CD4-positive, alpha-beta T cell treated with Interleukin-21 for 1 hour (primary cell): ENCODE measurements at regions not wholly inside any gene's neighbourhood (a gene's known extent, or its start where the extent isn't known, plus 50 kb on each side); places are given as distances from the start of the nearest gene placed in this dataset.

Experiments
- DNase-seq: peaks from one replicate; pipeline ENCODE4 v3.0.0-alpha.2; 2020

DNA sequence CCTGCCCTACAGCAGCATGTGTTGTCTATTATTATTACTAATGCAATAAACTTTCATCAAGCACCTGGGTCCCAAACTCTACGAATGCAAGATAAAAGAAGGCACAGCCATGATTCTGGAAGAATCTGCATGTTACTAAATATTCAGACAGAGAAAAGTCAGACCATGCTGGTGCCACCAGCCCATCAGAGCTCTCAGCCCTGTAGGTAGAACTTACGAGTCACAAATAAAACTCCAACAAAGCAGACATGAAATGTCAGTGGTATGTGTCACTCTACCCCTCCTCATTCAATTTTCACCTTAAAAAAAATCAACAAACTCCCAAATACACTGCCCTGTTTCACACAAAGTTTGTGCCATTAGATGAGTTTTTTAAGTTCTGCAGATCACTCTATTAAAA is 62.4 kb upstream of the TIAM1 start:
- no peak for DNase-seq

DNA sequence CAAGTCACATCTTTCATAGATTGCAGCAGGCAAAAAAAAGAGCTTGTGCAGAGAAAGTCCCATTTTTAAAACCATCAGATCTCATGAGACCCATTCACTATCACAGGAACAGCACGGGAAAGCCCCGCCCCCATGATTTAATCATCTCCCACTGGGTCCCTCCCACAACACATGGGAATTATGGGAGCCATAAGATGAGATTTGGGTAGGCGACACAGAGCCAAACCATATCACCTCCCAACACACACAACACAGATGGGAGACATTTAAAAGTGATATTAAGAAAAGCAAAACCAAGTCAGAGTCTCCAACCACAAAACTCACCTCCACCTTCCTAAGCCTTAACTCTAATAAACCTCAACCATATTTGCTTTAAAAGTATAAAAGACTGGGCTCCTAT is 61.5 kb upstream of the TIAM1 start:
- no peak for DNase-seq

DNA sequence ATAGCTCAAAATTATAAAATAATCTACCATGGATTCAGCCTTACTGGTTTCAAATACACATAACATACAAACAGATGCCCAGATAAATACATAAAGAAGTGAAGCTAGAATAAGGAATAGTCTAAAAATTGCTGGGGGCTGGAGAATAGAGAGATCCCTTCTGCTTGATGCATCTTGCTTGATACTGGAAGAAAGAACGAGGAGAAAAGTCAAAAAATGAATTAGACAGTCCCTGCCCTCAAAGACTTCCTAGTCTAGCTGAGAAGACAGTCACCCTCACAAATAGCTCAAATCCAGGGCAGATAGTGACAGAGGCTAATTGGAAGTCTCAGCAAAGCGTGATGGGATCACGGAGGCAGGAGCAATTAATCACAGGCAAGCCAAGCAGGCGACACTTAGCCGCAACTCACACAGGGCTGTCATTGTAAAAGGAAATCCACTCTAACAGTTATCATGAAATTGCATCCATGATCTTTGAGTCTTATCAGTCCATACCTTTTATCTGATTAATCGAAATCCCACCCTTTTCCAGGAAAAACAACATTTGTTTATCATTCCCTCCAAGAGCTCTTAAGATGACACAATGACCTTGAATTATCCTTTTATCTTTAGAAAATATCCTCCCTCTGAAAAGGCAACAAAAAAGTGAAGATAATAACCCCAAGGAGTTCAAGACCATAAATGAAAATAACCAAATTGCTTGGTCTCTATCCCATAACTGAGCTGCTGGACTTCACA is 59.7 kb upstream of the TIAM1 start:
- DNase-seq, result no peak

DNA sequence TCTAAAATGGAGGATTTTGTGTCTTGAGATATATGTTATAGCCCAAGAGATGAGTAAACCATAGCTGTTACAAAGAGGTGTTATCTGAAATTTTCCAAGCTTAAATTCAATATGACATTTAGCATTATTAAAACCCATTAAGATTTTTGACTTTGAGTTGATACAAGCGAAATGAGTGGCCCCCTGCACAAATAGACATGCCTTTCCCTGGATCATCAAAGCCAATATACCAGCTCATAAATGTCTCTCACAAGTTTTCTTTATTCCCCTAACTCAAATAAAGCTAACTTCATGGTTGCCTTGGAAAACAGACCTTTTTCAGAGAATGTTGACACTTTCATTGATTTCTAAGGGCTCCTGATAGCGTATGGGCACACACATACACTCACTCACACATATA is 55.5 kb upstream of the TIAM1 start:
- no peak for DNase-seq

DNA sequence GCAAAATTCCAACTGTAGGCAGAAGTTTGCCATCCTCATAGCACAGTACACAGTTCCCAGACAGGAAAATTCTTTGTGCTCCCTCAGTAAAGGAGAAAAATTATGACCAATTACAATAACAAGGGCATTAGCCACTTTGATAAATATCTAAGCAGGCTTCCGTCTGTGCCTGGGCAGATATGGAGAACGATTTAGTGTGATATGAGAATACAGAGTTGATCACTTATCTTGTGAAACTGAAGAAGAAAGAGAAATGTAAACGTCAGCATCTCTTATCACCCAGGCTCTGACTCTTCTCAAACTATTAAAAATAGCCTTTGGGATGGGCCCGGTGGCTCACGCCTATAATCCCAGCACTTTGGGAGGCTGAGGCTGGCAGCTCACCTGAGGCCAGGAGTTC is 54.5 kb upstream of the TIAM1 start:
- no peak for DNase-seq

DNA sequence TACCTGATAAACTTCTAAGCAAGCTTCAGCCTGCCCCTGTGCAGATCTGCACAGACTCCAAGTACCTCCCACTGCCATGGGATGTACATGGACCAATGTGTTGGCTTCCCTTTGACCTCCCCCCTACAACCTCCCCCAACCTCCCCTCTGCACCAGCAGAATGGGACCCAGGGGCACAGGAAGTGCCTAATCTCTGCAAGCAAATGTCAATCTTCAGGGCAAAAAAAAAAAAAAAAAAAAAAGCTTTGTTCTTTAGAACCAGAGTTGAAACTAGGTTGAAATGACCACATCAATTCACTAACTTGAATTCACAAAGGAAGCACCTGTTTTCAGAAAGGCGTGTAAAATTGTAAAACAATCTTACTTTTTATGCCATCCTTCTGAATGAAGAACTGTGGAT is 53.9 kb upstream of the TIAM1 start:
- DNase-seq, result peak; percentile 47

DNA sequence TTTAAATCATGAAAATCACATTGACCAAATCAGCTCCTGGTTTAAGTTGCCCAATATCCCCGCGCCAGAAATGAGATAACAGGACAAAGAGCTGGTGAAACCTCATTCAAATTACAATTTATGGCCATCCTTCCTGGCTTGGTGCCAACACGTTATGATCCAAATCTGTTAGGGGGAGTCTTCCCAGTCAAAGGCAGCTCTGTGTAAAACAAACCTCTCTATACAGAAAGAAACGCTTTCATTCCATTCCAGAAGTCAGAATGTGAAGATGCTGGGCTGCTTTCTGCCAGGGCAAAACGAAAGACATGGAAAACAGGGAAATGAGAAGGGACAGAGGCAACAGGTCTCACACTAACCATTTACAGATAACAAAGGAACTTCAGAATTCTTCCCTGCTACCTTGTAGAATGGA is 53.5 kb upstream of the TIAM1 start:
- DNase-seq, result no peak

DNA sequence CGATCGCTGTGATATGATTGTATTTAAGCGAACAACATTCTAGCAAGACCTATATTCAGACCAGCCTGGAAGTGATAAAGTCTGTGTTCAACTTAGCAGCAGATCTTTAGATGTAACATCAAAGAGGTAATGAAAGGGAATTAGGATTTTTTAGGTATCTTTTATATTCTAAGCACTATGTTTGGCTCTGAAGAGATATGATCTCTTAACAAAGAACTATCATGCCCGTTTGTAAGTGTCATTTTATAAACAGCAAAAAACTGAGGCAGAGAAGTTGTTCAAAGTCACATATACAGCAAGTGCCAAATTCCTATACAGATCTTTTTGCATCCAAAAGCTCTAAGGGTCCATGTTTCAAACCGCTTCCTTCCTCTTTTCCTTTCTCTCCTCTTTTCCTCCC is 53.0 kb upstream of the TIAM1 start:
- DNase-seq, result no peak

DNA sequence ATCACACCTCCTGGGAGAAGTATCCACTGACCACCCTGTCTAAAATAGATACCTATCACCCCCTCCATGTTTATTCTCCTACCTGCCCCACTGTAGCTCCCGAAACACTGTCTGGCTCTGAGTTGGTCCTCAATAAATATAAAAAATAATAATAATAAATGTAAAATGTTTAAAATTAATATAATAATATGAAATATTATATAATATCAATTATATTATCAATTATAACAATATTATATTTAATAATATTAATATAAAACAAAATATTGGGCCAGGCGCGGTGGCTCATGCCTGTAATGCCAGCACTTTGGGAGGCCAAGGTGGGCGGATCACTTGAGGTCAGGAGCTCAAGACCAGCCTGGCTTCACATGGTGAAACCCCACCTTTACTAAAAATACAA is 52.3 kb upstream of the TIAM1 start:
- no peak for DNase-seq

DNA sequence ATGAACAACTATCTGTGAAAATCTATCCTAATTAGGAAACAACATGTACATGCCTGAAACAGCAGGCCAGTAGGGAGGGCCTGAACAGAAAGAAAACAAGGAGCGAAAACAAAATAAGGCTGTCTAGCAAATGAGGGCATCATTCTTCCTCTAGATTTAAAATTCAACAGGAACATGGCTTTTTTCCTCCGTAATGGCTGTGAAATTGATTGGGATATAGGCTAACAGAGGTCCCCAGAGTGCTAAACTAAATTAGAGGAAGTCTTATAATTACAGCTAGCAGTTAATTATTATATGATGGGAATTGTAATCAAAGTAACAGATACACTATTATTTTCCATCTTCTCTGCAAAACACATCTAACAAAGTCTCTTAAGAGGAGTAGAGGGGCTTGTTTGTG is 51.7 kb upstream of the TIAM1 start:
- no peak for DNase-seq

DNA sequence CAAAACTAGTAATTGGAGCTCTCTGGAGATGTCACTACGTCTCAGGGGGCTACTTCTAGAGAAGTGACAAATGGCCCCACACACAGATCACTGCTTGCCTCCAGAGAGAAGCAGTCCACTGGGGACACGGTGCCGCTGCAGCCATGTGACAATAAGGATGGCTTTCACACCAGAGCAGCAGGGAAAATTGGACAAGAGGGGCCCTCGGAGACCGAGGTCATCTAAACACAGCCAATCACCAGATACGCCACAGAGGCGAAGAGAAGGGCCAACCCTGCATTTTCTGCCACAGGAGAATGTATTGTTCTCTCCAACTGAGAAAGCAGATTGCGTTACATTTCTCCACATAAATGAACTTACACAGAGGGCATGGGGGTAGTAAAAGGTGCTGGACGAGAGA is 51.2 kb upstream of the TIAM1 start:
- no peak for DNase-seq

DNA sequence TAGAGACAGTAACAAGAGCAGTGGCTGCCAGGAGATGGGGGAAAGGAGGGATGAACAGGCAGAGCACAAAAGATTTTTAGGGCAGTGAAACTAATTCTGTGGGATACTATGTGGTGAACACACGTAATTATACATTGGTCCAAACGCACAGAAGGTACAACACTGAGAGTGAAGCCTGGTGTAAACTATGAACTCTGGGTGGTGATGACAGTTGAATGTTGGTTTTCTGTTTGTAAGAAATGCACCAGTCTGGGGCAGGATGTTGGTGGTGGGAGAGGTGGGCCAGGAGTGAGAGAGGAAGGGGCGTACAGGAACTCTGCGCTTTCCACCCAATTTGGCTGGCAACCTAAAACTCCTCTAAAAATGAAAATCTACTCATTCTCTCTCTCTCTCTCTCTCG is 50.2 kb upstream of the TIAM1 start:
- DNase-seq, result no peak
